Body of pancreas (tissue), 4 donors: ENCODE measurements at regions not wholly inside any gene's neighbourhood (a gene's known extent, or its start where the extent isn't known, plus 50 kb on each side); places are given as distances from the start of the nearest gene placed in this dataset.

Experiments
- CTCF ChIP-seq, 7 experiments: fragments of 450-650 bp in 4 of 7; fragments of 200-600 bp in 3 of 7; sonication (generic) in 3 of 7; IDR thresholded peaks; one replicate each; pipeline ENCODE4 v1.5.1; 2016 to 2019; ENCODE audit warnings: antibody characterized with exemption in 7 of 7
- POLR2A ChIP-seq, 3 donors: fragments of 450-650 bp; IDR thresholded peaks; one replicate each; pipeline ENCODE4 v1.6.1; 2016; ENCODE audit warnings: antibody characterized with exemption in 3 of 3, mild to moderate bottlenecking in 2 of 3

- TF ChIP-seq CTCF (IDR thresholded peaks at IDR 0.05) (no peak), POLR2A (IDR thresholded peaks at IDR 0.05) (no peak)
These were observed 646.9 kb upstream of the ACVR2A start for GRCh38 chr2:147197754-147198483.
